H1 (cell line): ENCODE measurements at regions not wholly inside any gene's neighbourhood (a gene's known extent, or its start where the extent isn't known, plus 50 kb on each side); places are given as distances from the start of the nearest gene placed in this dataset.

Experiments used
- BACH1 ChIP-seq: IDR thresholded peaks from 2 replicates; pipeline ENCODE4 v1.6.1; 2012; ENCODE audit warnings: low read length, improper control_type of control experiment
- EP300 ChIP-seq, 2 experiments: IDR thresholded peaks; 1 replicate in 1 of 2; 2 replicates in 1 of 2; pipeline ENCODE4 v1.6.1; 2011 to 2012; ENCODE audit warnings: low read depth in 2 of 2, low read length in 2 of 2, mild to moderate bottlenecking in 2 of 2, borderline replicate concordance in 1 of 2, inconsistent platforms in 1 of 2, moderate library complexity in 1 of 2
- POU5F1 ChIP-seq: IDR thresholded peaks from 2 replicates; pipeline ENCODE4 v1.6.1; 2011; ENCODE audit warnings: low read depth, mild to moderate bottlenecking, low read length, moderate library complexity
- SAP30 ChIP-seq: fragments of 300-600 bp; sonication (generic); IDR thresholded peaks from 2 replicates; pipeline ENCODE4 v1.7.1; 2012; ENCODE audit warnings: low read length, moderate library complexity, mild to moderate bottlenecking, inconsistent platforms; ENCODE audit not compliant: insufficient read depth, insufficient replicate concordance
- TF ChIP-seq, protein P1 (sequence below): fragments of 300-600 bp; sonication (generic); IDR thresholded peaks from 2 replicates; pipeline ENCODE4 v1.7.1; 2012; ENCODE audit warnings: low read length, moderate library complexity, mild to moderate bottlenecking, inconsistent platforms; ENCODE audit not compliant: insufficient replicate concordance

DNA sequence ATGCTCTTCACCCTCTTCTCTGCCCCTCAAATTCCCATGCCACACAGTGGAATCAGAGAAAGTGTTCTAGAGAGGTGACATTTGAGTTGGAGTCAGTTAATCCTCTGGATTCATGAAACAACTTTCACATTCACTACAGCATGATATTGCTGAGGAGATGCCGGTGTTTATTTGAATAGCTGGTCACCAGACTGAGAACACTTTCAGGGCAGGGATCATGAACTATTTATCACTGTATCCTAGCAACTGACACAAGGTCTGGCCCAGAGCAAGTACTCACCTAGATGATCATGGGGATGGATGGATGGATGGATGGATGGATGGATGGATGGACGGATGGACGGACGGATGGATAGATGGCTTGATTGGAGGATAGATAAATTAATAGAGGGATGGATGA, 116.7 kb upstream of the ZMIZ1 start (continued):
- no peak for TF ChIP-seq BACH1
- no peak for TF ChIP-seq EP300 (IDR thresholded peaks at IDR 0.05; ENCODE audit: borderline replicate concordance in 1 of 2, low read depth in 2 of 2, low read length in 2 of 2)
- TF ChIP-seq, protein P1, sequence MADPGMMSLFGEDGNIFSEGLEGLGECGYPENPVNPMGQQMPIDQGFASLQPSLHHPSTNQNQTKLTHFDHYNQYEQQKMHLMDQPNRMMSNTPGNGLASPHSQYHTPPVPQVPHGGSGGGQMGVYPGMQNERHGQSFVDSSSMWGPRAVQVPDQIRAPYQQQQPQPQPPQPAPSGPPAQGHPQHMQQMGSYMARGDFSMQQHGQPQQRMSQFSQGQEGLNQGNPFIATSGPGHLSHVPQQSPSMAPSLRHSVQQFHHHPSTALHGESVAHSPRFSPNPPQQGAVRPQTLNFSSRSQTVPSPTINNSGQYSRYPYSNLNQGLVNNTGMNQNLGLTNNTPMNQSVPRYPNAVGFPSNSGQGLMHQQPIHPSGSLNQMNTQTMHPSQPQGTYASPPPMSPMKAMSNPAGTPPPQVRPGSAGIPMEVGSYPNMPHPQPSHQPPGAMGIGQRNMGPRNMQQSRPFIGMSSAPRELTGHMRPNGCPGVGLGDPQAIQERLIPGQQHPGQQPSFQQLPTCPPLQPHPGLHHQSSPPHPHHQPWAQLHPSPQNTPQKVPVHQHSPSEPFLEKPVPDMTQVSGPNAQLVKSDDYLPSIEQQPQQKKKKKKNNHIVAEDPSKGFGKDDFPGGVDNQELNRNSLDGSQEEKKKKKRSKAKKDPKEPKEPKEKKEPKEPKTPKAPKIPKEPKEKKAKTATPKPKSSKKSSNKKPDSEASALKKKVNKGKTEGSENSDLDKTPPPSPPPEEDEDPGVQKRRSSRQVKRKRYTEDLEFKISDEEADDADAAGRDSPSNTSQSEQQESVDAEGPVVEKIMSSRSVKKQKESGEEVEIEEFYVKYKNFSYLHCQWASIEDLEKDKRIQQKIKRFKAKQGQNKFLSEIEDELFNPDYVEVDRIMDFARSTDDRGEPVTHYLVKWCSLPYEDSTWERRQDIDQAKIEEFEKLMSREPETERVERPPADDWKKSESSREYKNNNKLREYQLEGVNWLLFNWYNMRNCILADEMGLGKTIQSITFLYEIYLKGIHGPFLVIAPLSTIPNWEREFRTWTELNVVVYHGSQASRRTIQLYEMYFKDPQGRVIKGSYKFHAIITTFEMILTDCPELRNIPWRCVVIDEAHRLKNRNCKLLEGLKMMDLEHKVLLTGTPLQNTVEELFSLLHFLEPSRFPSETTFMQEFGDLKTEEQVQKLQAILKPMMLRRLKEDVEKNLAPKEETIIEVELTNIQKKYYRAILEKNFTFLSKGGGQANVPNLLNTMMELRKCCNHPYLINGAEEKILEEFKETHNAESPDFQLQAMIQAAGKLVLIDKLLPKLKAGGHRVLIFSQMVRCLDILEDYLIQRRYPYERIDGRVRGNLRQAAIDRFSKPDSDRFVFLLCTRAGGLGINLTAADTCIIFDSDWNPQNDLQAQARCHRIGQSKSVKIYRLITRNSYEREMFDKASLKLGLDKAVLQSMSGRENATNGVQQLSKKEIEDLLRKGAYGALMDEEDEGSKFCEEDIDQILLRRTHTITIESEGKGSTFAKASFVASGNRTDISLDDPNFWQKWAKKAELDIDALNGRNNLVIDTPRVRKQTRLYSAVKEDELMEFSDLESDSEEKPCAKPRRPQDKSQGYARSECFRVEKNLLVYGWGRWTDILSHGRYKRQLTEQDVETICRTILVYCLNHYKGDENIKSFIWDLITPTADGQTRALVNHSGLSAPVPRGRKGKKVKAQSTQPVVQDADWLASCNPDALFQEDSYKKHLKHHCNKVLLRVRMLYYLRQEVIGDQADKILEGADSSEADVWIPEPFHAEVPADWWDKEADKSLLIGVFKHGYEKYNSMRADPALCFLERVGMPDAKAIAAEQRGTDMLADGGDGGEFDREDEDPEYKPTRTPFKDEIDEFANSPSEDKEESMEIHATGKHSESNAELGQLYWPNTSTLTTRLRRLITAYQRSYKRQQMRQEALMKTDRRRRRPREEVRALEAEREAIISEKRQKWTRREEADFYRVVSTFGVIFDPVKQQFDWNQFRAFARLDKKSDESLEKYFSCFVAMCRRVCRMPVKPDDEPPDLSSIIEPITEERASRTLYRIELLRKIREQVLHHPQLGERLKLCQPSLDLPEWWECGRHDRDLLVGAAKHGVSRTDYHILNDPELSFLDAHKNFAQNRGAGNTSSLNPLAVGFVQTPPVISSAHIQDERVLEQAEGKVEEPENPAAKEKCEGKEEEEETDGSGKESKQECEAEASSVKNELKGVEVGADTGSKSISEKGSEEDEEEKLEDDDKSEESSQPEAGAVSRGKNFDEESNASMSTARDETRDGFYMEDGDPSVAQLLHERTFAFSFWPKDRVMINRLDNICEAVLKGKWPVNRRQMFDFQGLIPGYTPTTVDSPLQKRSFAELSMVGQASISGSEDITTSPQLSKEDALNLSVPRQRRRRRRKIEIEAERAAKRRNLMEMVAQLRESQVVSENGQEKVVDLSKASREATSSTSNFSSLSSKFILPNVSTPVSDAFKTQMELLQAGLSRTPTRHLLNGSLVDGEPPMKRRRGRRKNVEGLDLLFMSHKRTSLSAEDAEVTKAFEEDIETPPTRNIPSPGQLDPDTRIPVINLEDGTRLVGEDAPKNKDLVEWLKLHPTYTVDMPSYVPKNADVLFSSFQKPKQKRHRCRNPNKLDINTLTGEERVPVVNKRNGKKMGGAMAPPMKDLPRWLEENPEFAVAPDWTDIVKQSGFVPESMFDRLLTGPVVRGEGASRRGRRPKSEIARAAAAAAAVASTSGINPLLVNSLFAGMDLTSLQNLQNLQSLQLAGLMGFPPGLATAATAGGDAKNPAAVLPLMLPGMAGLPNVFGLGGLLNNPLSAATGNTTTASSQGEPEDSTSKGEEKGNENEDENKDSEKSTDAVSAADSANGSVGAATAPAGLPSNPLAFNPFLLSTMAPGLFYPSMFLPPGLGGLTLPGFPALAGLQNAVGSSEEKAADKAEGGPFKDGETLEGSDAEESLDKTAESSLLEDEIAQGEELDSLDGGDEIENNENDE: no peak
- no peak for TF ChIP-seq SAP30
- TF ChIP-seq POU5F1: no peak
- TF ChIP-seq, all 59 proteins: peak for 0
